ENCODE measurements at regions not wholly inside any gene's neighbourhood (a gene's known extent, or its start where the extent isn't known, plus 50 kb on each side); places are given as distances from the start of the nearest gene placed in this dataset.

GRCh38 chr4:175339100-175339707 is 421.0 kb downstream of the ADAM29 start (continued):
- TF ChIP-seq TAF1 (IDR thresholded peaks at IDR 0.05; ENCODE audit: control insufficient read depth, extremely low read depth, insufficient read depth, low read length, severe bottlenecking) = no peak
- no peak for TF ChIP-seq ZNF224 (CRISPR knock-in tag; IDR thresholded peaks at IDR 0.05)

GRCh38 chr4:175341203-175341755 is 423.1 kb downstream of the ADAM29 start:
- H4K20me1 ChIP-seq (replicated peaks; ENCODE audit: control insufficient read depth, insufficient read depth, low read length) = no peaks in the 10 kb centered on the region
- POLR2A ChIA-PET = no interaction called here
- H3K9me1 ChIP-seq (ENCODE audit: control insufficient read depth, insufficient read depth, low read length) = no peaks in the 10 kb centered on the region
- H3K9me3 ChIP-seq (replicated peaks; ENCODE audit: control insufficient read depth, insufficient read depth, low read depth, low read length) = no peaks in the 10 kb centered on the region; the same call in 1 of the 2 replicates
- no peaks in the 10 kb centered on the region for H3K79me2 ChIP-seq (ENCODE audit: control insufficient read depth, insufficient read depth, low read length)
- H3K9ac ChIP-seq (ENCODE audit: insufficient read depth in 1 of 2, low read depth in 2 of 2, low read length in 2 of 2) = no peak overlapping the region
- ATAC-seq (no peak), DNase-seq (ENCODE audit: extremely low read depth in 1 of 4, low spot score in 3 of 4) (no peak), FAIRE-seq (no peak)
- H3K27me3 ChIP-seq (ENCODE audit: control insufficient read depth in 2 of 2, insufficient read depth in 2 of 2, low read length in 2 of 2) = no peaks in the 10 kb centered on the region
- H3K36me3 ChIP-seq (ENCODE audit: control insufficient read depth, insufficient read depth, low read length) = no peaks in the 10 kb centered on the region
- intact Hi-C loops (cut with micrococcal nuclease) (no loop called here), in situ Hi-C loops (cut with MboI) (no loop called here)
- H3K4me1 ChIP-seq (replicated peaks in 1 of 2; ENCODE audit: control insufficient read depth in 2 of 2, insufficient read depth in 2 of 2, low read length in 2 of 2) = no peaks in the 10 kb centered on the region
- 0% methylated on average over 2 of the region's 2 CpGs for WGBS (ENCODE audit: insufficient coverage, low coverage, missing lambda C conversion rate)
- no peak overlapping the region for H3K4me3 ChIP-seq
- BruUV-seq (replicated peaks) = no TSS peak
- H3K4me2 ChIP-seq (ENCODE audit: insufficient read depth, low read length) = no peak overlapping the region
- no peak overlapping the region for H2AFZ ChIP-seq (ENCODE audit: low read depth, low read length)
- CTCF ChIA-PET (ENCODE audit: low intra/inter-chr PET ratio) = no interaction called here
- no peak overlapping the region for H3K27ac ChIP-seq (ENCODE audit: extremely low read depth, low read depth, low read length)
- TF ChIP-seq ZBTB5 (IDR thresholded peaks at IDR 0.05) (no peak), NRF1 (conservative IDR thresholded peaks at IDR 0.05 in 1 of 2, IDR thresholded peaks at IDR 0.05 in 1 of 2) (no peak), XRCC4 (IDR thresholded peaks at IDR 0.05; ENCODE audit: extremely low read depth, insufficient read depth, insufficient read length) (no peak), ZNF274 (IDR thresholded peaks at IDR 0.05; ENCODE audit: borderline replicate concordance, low read depth, low read length) (no peak), ZNF395 (CRISPR knock-in tag; IDR thresholded peaks at IDR 0.05) (no peak), ZBTB12 (CRISPR knock-in tag; IDR thresholded peaks at IDR 0.05) (no peak), RAD21 (CRISPR knock-in tag; conservative IDR thresholded peaks at IDR 0.05 in 1 of 2, IDR thresholded peaks at IDR 0.05 in 1 of 2) (no peak), ZNF699 (CRISPR knock-in tag; IDR thresholded peaks at IDR 0.05; ENCODE audit: insufficient replicate concordance) (no peak), CBFA2T3 (IDR thresholded peaks at IDR 0.05) (no peak), SRSF9 (IDR thresholded peaks at IDR 0.05; ENCODE audit: borderline replicate concordance, low read depth, low read length) (no peak), MCM5 (IDR thresholded peaks at IDR 0.05; ENCODE audit: low read depth) (no peak), NR0B1 (IDR thresholded peaks at IDR 0.05; ENCODE audit: partially characterized antibody) (no peak)

Measured in K562 (cell line).